ENCODE measurements at regions not wholly inside any gene's neighbourhood (a gene's known extent, or its start where the extent isn't known, plus 50 kb on each side); places are given as distances from the start of the nearest gene placed in this dataset.

GRCh38 chr6:73879501-73880293 is 183.7 kb downstream of the CD109 start:
- no peak for DNase-seq

GRCh38 chr6:73878403-73878802 is 182.4 kb downstream of the CD109 start:
- no peak for DNase-seq
